Tibial nerve (tissue), 4 donors: ENCODE measurements at regions not wholly inside any gene's neighbourhood (a gene's known extent, or its start where the extent isn't known, plus 50 kb on each side); places are given as distances from the start of the nearest gene placed in this dataset.

Experiments used
- EP300 ChIP-seq, 2 donors: sonication (generic); formaldehyde crosslinking; IDR thresholded peaks; one replicate each; pipeline ENCODE4 v1.6.1; 2017; ENCODE audit warnings: antibody characterized with exemption in 2 of 2, mild to moderate bottlenecking in 1 of 2
- POLR2A ChIP-seq, 2 donors: fragments of 450-650 bp; IDR thresholded peaks; one replicate each; pipeline ENCODE4 v1.6.1; 2017; ENCODE audit warnings: antibody characterized with exemption in 2 of 2, mild to moderate bottlenecking in 2 of 2, moderate library complexity in 2 of 2
- TF ChIP-seq, protein P1 (sequence below), 5 experiments: fragments of 200-600 bp in 3 of 5; fragments of 450-650 bp in 2 of 5; sonication (generic) in 3 of 5; IDR thresholded peaks; one replicate each; pipeline ENCODE4 v1.5.1; 2016 to 2019; ENCODE audit warnings: antibody characterized with exemption in 5 of 5, mild to moderate bottlenecking in 3 of 5, moderate library complexity in 2 of 5

DNA sequence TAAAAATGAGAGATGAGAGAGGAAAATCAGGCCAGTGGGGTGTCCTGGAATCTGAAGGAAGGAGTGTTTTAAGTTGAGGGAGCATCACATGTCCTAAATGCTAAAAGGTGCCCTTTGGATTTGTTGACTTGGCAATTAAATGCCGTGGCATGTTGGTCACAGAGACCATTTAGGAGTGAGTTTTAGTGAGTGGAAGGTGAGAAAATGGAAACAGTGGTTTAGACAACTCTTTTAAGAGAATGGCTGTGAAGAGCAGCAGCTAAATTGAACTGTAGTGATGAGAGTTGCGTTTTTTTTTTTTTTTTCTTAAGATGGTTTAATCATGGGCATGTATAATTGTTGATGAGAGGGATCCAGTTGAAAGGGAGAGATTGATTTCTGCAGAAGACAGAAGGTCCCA lies 95.0 kb downstream of the S1PR1 start:
- TF ChIP-seq EP300 (IDR thresholded peaks at IDR 0.05): no peak
- TF ChIP-seq, protein P1, sequence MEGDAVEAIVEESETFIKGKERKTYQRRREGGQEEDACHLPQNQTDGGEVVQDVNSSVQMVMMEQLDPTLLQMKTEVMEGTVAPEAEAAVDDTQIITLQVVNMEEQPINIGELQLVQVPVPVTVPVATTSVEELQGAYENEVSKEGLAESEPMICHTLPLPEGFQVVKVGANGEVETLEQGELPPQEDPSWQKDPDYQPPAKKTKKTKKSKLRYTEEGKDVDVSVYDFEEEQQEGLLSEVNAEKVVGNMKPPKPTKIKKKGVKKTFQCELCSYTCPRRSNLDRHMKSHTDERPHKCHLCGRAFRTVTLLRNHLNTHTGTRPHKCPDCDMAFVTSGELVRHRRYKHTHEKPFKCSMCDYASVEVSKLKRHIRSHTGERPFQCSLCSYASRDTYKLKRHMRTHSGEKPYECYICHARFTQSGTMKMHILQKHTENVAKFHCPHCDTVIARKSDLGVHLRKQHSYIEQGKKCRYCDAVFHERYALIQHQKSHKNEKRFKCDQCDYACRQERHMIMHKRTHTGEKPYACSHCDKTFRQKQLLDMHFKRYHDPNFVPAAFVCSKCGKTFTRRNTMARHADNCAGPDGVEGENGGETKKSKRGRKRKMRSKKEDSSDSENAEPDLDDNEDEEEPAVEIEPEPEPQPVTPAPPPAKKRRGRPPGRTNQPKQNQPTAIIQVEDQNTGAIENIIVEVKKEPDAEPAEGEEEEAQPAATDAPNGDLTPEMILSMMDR (IDR thresholded peaks at IDR 0.05): no peak
- no peak for TF ChIP-seq POLR2A (IDR thresholded peaks at IDR 0.05)
